Hepatocyte (in vitro differentiated cells): ENCODE measurements at regions not wholly inside any gene's neighbourhood (a gene's known extent, or its start where the extent isn't known, plus 50 kb on each side); places are given as distances from the start of the nearest gene placed in this dataset.
"Not testable (repeated sequence)": the region's sequence is repeated elsewhere in the genome, so short reads cannot be mapped to it uniquely, and the experiment has no call there.

Source experiments
- DNase-seq: peaks from one replicate; pipeline ENCODE4 v3.0.0-alpha.2; 2016; ENCODE audit warnings: low spot score
- H2AFZ ChIP-seq: fragments of 200-600 bp; sonication (generic); 2 replicates; pipeline ENCODE4 v1.6.0; 2016; ENCODE audit warnings: antibody characterized with exemption, mild to moderate bottlenecking
- H3K27ac ChIP-seq: fragments of 200-600 bp; sonication (generic); 2 replicates; pipeline ENCODE4 v1.5.1; 2016; ENCODE audit warnings: mild to moderate bottlenecking
- H3K27me3 ChIP-seq: fragments of 200-600 bp; sonication (generic); 2 replicates; pipeline ENCODE4 v1.6.1; 2016
- H3K36me3 ChIP-seq: fragments of 200-600 bp; sonication (generic); replicated peaks from 2 replicates; pipeline ENCODE4 v1.5.1; 2016; ENCODE audit warnings: low read depth; ENCODE audit not compliant: insufficient read depth
- H3K4me1 ChIP-seq: fragments of 200-600 bp; sonication (generic); 2 replicates; pipeline ENCODE4 v1.5.1; 2016; ENCODE audit warnings: mild to moderate bottlenecking, moderate library complexity; ENCODE audit not compliant: insufficient read depth
- H3K4me2 ChIP-seq: fragments of 200-600 bp; sonication (generic); 2 replicates; pipeline ENCODE4 v1.6.0; 2016
- H3K4me3 ChIP-seq: fragments of 200-600 bp; sonication (generic); 2 replicates; pipeline ENCODE4 v1.5.1; 2016; ENCODE audit warnings: mild to moderate bottlenecking
- H3K79me2 ChIP-seq: fragments of 200-600 bp; sonication (generic); 2 replicates; pipeline ENCODE4 v1.6.0; 2017; ENCODE audit warnings: mild to moderate bottlenecking
- H3K9me2 ChIP-seq: fragments of 200-600 bp; sonication (generic); replicated peaks from 2 replicates; pipeline ENCODE4 v1.6.0; 2017; ENCODE audit warnings: mild to moderate bottlenecking; ENCODE audit not compliant: insufficient read depth
- H3K9me3 ChIP-seq: fragments of 200-600 bp; sonication (generic); 2 replicates; pipeline ENCODE4 v1.5.1; 2016; ENCODE audit warnings: low read depth, mild to moderate bottlenecking
- H4K20me1 ChIP-seq: fragments of 200-600 bp; sonication (generic); 2 replicates; pipeline ENCODE4 v1.6.0; 2016; ENCODE audit warnings: mild to moderate bottlenecking; ENCODE audit not compliant: insufficient read depth, poor library complexity, severe bottlenecking
- EZH2 ChIP-seq: fragments of 200-600 bp; sonication (generic); IDR thresholded peaks from 2 replicates; pipeline ENCODE4 v1.6.1; 2016; ENCODE audit warnings: antibody characterized with exemption, mild to moderate bottlenecking, borderline replicate concordance
- EZH2phosphoT487 ChIP-seq: fragments of 200-600 bp; sonication (generic); IDR thresholded peaks from one replicate; pipeline ENCODE4 v1.6.1; 2018; ENCODE audit warnings: antibody characterized with exemption, mild to moderate bottlenecking, low read depth, moderate library complexity; ENCODE audit not compliant: unreplicated experiment, severe bottlenecking
- whole genome bisulfite sequencing: methylation state at CpG from one replicate; pipeline ENCODE4 v1.1.6; 2016; ENCODE audit warnings: low lambda C conversion rate; ENCODE audit errors: missing lambda C conversion rate; 5-methylcytosine and 5-hydroxymethylcytosine counted together
- TF ChIP-seq, protein P1 (sequence below): fragments of 200-600 bp; sonication (generic); IDR thresholded peaks from 2 replicates; pipeline ENCODE4 v1.5.1; 2016; ENCODE audit warnings: antibody characterized with exemption, mild to moderate bottlenecking; ENCODE audit not compliant: poor library complexity

DNA sequence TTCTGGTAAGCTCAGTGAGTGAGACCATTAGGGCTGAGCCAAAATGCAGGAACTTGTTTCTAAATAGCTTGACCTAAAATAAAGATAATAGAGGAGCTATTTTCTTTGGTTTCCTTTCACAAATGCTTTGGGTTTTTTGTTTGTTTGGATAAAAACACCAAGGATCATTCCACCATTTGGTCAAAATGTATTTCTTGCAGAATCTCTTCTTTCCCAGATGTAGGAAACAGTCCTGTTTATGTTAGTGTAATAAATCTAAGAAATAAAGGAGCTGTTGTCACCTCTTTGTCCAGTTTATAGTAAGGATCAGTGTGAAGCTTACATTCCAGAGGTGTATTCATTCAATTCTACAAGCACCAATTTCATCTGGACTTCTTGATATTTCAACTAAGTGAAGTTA is 297.8 kb downstream of the GJA1 start:
- Histone ChIP-seq H3K4me3 (no peak overlapping the region), H3K9me2 (no peaks in the 10 kb centered on the region), H4K20me1 (no peaks in the 10 kb centered on the region), H3K9me3 (no peaks in the 10 kb centered on the region), H2AFZ (no peak overlapping the region), H3K27me3 (no peaks in the 10 kb centered on the region), H3K79me2 (no peaks in the 10 kb centered on the region), H3K4me1 (no peaks in the 10 kb centered on the region), H3K36me3 (no peaks in the 10 kb centered on the region), H3K27ac (no peak overlapping the region), H3K4me2 (no peak overlapping the region)
- TF ChIP-seq EZH2 (no peak), EZH2phosphoT487 (no peak)
- TF ChIP-seq, protein P1, sequence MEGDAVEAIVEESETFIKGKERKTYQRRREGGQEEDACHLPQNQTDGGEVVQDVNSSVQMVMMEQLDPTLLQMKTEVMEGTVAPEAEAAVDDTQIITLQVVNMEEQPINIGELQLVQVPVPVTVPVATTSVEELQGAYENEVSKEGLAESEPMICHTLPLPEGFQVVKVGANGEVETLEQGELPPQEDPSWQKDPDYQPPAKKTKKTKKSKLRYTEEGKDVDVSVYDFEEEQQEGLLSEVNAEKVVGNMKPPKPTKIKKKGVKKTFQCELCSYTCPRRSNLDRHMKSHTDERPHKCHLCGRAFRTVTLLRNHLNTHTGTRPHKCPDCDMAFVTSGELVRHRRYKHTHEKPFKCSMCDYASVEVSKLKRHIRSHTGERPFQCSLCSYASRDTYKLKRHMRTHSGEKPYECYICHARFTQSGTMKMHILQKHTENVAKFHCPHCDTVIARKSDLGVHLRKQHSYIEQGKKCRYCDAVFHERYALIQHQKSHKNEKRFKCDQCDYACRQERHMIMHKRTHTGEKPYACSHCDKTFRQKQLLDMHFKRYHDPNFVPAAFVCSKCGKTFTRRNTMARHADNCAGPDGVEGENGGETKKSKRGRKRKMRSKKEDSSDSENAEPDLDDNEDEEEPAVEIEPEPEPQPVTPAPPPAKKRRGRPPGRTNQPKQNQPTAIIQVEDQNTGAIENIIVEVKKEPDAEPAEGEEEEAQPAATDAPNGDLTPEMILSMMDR: no peak
- DNase-seq: no peak

DNA sequence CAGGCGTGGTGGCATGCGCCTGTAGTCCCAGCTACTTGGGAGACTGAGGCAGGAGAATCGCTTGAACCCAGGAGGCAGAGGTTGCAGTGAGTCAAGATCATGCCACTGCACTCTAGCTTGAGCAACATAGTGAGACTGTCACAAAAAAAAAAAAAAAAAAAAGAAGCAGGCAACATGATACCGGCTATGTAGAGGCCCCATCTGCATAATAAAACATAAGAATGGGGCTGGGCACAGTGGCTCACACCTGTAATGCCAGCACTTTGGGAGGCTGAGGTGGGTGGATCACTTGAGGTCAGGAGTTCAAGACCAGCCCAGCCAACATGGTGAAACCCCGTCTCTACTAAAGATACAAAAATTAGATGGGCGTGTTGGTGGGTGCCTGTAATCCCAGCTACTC is 304.7 kb downstream of the GJA1 start:
- H3K27ac ChIP-seq, H4K20me1 ChIP-seq, H3K9me3 ChIP-seq, H3K36me3 ChIP-seq, H3K79me2 ChIP-seq, H3K27me3 ChIP-seq, H3K4me2 ChIP-seq, H3K4me3 ChIP-seq, H3K4me1 ChIP-seq, H2AFZ ChIP-seq, H3K9me2 ChIP-seq, DNase-seq: not testable (repeated sequence)
- WGBS: 84% methylated on average over 6 of the region's 6 CpGs

DNA sequence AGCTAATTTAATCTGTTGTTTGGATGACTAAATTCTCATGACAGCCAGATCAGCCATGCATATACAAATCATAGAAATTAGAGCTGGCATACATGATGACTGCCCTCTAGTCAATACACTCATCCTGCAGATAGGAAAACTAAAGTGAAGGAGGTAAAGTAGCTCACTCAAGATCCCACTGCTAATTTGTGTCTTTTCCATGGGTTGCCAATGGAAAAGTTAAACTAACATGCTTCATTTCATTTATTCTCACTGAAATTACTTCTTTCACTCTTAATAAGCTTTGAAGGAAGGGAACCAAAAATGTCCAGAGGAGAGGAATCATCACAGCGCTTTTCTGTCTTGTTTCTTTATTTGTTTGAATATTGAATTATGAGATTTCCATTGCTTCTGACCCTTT is 308.2 kb downstream of the GJA1 start:
- no peak for DNase-seq
- Histone ChIP-seq H3K4me2 (no peak overlapping the region), H3K27ac (no peak overlapping the region), H3K36me3 (no peaks in the 10 kb centered on the region), H3K4me3 (no peak overlapping the region), H3K4me1 (no peaks in the 10 kb centered on the region), H2AFZ (no peak overlapping the region), H3K9me3 (no peaks in the 10 kb centered on the region), H3K79me2 (no peaks in the 10 kb centered on the region), H3K27me3 (no peaks in the 10 kb centered on the region), H3K9me2 (no peaks in the 10 kb centered on the region), H4K20me1 (no peaks in the 10 kb centered on the region)
- 100% methylated on average over 1 of the region's 1 CpG for WGBS
- TF ChIP-seq, protein P1: no peak
- TF ChIP-seq EZH2: no peak
- no peak for TF ChIP-seq EZH2phosphoT487

DNA sequence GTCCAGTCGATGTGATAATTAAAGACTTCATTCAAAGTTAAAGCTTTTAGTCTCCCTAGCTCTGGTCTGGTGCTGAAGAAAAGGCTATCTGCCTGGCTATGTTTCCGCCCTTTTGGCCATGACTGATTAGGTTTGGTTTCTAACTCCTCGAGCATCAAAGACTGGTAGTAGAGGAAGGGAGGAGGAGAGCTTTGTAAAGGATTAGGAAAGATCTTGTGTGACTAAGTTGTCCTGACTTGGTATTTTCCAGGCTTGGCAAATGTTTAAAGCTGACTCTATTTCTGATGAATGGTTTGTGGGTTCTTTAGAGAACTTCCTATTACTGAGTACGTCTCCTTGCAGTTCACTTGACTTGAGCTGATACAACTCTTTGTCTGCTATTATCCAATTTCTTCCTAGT is 312.9 kb downstream of the GJA1 start:
- peak; percentile 16 for DNase-seq

More for the DNA sequence above, 312.9 kb downstream of the GJA1 start:
- no peaks in the 10 kb centered on the region for H3K9me2 ChIP-seq
- H3K27me3 ChIP-seq: no peaks in the 10 kb centered on the region
- H3K4me1 ChIP-seq: no peaks in the 10 kb centered on the region
- TF ChIP-seq EZH2 (no peak), EZH2phosphoT487 (no peak)
- TF ChIP-seq, protein P1: no peak
- no peak overlapping the region for H3K4me2 ChIP-seq
- no peak overlapping the region for H2AFZ ChIP-seq
- 55% methylated on average over 4 of the region's 4 CpGs for WGBS
- H3K36me3 ChIP-seq: no peaks in the 10 kb centered on the region
- no peaks in the 10 kb centered on the region for H4K20me1 ChIP-seq
- no peak overlapping the region for H3K4me3 ChIP-seq
- no peaks in the 10 kb centered on the region for H3K9me3 ChIP-seq
- no peak overlapping the region for H3K27ac ChIP-seq
- H3K79me2 ChIP-seq: no peaks in the 10 kb centered on the region
